ENCODE measurements at regions not wholly inside any gene's neighbourhood (a gene's known extent, or its start where the extent isn't known, plus 50 kb on each side); places are given as distances from the start of the nearest gene placed in this dataset.

- Histone ChIP-seq H3K27ac (replicated peaks) (no peak overlapping the region), H3K4me3 (replicated peaks; ENCODE audit: insufficient read depth, low read length) (no peak overlapping the region), H3K27me3 (ENCODE audit: insufficient read depth, poor library complexity, severe bottlenecking) (no peaks in the 10 kb centered on the region)
- no peak for TF ChIP-seq SPI1 (IDR thresholded peaks at IDR 0.05; ENCODE audit: borderline replicate concordance, low read depth)
- no peak for DNase-seq (ENCODE audit: low read depth in 1 of 2, low spot score in 1 of 2)
These were observed 1094.1 kb upstream of the FLRT2 start for GRCh38 chr14:84435820-84436324.

GRCh38 chr14:84436528-84436927, 1093.4 kb upstream of the FLRT2 start:
- no peak for DNase-seq (ENCODE audit: low read depth in 1 of 2, low spot score in 1 of 2)
- no peaks in the 10 kb centered on the region for H3K27me3 ChIP-seq (ENCODE audit: insufficient read depth, poor library complexity, severe bottlenecking)
- no peak overlapping the region for H3K4me3 ChIP-seq (replicated peaks; ENCODE audit: insufficient read depth, low read length)
- H3K27ac ChIP-seq (replicated peaks): no peak overlapping the region
- TF ChIP-seq POLR2AphosphoS5 (IDR thresholded peaks at IDR 0.05; ENCODE audit: low read depth): no peak
- TF ChIP-seq GABPA (IDR thresholded peaks at IDR 0.05; ENCODE audit: low read depth): no peak
- TF ChIP-seq REST (IDR thresholded peaks at IDR 0.05; ENCODE audit: insufficient replicate concordance, low read depth): no peak
- TF ChIP-seq SPI1 (IDR thresholded peaks at IDR 0.05; ENCODE audit: borderline replicate concordance, low read depth): no peak
- TF ChIP-seq CTCF (IDR thresholded peaks at IDR 0.05; ENCODE audit: insufficient read depth, low read length): no peak

GRCh38 chr14:84442521-84442920, 1087.4 kb upstream of the FLRT2 start:
- DNase-seq (ENCODE audit: low read depth in 1 of 2, low spot score in 1 of 2): no peak
- H3K4me3 ChIP-seq (replicated peaks; ENCODE audit: insufficient read depth, low read length): no peak overlapping the region
- no peaks in the 10 kb centered on the region for H3K27me3 ChIP-seq (ENCODE audit: insufficient read depth, poor library complexity, severe bottlenecking)
- TF ChIP-seq SPI1 (IDR thresholded peaks at IDR 0.05; ENCODE audit: borderline replicate concordance, low read depth) (no peak), POLR2AphosphoS5 (IDR thresholded peaks at IDR 0.05; ENCODE audit: low read depth) (no peak), REST (IDR thresholded peaks at IDR 0.05; ENCODE audit: insufficient replicate concordance, low read depth) (no peak), CTCF (IDR thresholded peaks at IDR 0.05; ENCODE audit: insufficient read depth, low read length) (no peak), GABPA (IDR thresholded peaks at IDR 0.05; ENCODE audit: low read depth) (no peak)
- no peak overlapping the region for H3K27ac ChIP-seq (replicated peaks)

- DNase-seq (ENCODE audit: low read depth in 1 of 2, low spot score in 1 of 2): no peak
These were observed 1084.5 kb upstream of the FLRT2 start for GRCh38 chr14:84445486-84445885.

More at GRCh38 chr14:84445486-84445885, 1084.5 kb upstream of the FLRT2 start:
- Histone ChIP-seq H3K4me3 (replicated peaks; ENCODE audit: insufficient read depth, low read length) (no peak overlapping the region), H3K27ac (replicated peaks) (no peak overlapping the region), H3K27me3 (ENCODE audit: insufficient read depth, poor library complexity, severe bottlenecking) (no peaks in the 10 kb centered on the region)
- TF ChIP-seq POLR2AphosphoS5 (IDR thresholded peaks at IDR 0.05; ENCODE audit: low read depth) (no peak), CTCF (IDR thresholded peaks at IDR 0.05; ENCODE audit: insufficient read depth, low read length) (no peak), GABPA (IDR thresholded peaks at IDR 0.05; ENCODE audit: low read depth) (no peak), SPI1 (IDR thresholded peaks at IDR 0.05; ENCODE audit: borderline replicate concordance, low read depth) (no peak), REST (IDR thresholded peaks at IDR 0.05; ENCODE audit: insufficient replicate concordance, low read depth) (no peak)
